ENCODE measurements at regions not wholly inside any gene's neighbourhood (a gene's known extent, or its start where the extent isn't known, plus 50 kb on each side); places are given as distances from the start of the nearest gene placed in this dataset.

DNA sequence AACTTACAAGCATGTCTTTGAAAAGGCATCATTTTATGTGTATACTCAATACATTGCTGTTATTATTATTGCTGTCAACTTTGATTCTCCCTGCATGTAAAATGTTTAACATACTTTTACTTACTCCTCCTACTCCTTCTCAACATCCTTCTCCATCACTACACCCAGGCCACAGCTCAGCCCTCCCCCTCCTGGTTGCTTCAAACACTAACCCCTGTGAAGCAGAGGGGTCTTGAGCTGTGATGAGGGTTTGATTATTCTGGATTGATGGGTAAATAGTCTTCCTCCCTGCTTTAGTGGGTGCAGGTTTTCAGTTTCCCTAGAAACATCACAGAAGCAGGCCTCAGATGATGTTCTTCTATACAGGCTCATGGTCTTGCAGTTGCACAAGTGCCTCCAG, 221.0 kb downstream of the OSR1 start:
- TF ChIP-seq, protein P1, sequence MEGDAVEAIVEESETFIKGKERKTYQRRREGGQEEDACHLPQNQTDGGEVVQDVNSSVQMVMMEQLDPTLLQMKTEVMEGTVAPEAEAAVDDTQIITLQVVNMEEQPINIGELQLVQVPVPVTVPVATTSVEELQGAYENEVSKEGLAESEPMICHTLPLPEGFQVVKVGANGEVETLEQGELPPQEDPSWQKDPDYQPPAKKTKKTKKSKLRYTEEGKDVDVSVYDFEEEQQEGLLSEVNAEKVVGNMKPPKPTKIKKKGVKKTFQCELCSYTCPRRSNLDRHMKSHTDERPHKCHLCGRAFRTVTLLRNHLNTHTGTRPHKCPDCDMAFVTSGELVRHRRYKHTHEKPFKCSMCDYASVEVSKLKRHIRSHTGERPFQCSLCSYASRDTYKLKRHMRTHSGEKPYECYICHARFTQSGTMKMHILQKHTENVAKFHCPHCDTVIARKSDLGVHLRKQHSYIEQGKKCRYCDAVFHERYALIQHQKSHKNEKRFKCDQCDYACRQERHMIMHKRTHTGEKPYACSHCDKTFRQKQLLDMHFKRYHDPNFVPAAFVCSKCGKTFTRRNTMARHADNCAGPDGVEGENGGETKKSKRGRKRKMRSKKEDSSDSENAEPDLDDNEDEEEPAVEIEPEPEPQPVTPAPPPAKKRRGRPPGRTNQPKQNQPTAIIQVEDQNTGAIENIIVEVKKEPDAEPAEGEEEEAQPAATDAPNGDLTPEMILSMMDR (IDR thresholded peaks at IDR 0.05; ENCODE audit: extremely low read depth in 1 of 2, insufficient read depth in 1 of 2, low read depth in 1 of 2, low read length in 2 of 2): no peak
- TF ChIP-seq EZH2 (IDR thresholded peaks at IDR 0.05; ENCODE audit: borderline replicate concordance, low read depth, low read length, severe bottlenecking): no peak

Measured in endothelial cell of umbilical vein (primary cell).